A549 (cell line): ENCODE measurements at regions not wholly inside any gene's neighbourhood (a gene's known extent, or its start where the extent isn't known, plus 50 kb on each side); places are given as distances from the start of the nearest gene placed in this dataset.

Experiments
- ATAC-seq, 2 experiments: fragments of 200-7000 bp in 1 of 2; fragments of >200 bp in 1 of 2; cut with Nextera tagmentation in 1 of 2; cut with Tn5 transposase in 1 of 2; 3 replicates each; pipeline versions ENCODE4 v1.8.0 to v1.9.1; 2018 to 2020; ENCODE audit warnings: mild to moderate bottlenecking in 1 of 2, moderate library complexity in 1 of 2
- CTCF ChIA-PET: fragments of 300-600 bp; sonication (Branson Sonifier 250); formaldehyde crosslinking; extraction: SDS; loops from one replicate; lab custom pipeline; 2021; ENCODE audit warnings: antibody characterized with exemption, inconsistent platforms; lab: Yijun Ruan, JAX
- POLR2A ChIA-PET: fragments of 350-600 bp; formaldehyde crosslinking; extraction: SDS; loops from one replicate; lab custom pipeline; 2021; ENCODE audit warnings: antibody characterized with exemption, inconsistent platforms; lab: Yijun Ruan, JAX
- DNase-seq, 2 experiments: peaks; one replicate each; pipeline versions ENCODE4 v3.0.0 to v3.0.0-alpha.2; 2011 to 2016; ENCODE audit warnings: low read depth in 1 of 2, low spot score in 1 of 2
- FAIRE-seq: peaks from 2 replicates; lab custom pipeline; 2011; peaks lifted over from hg19 to GRCh38; lab: Jason Lieb, UNC
- H3K27ac ChIP-seq, 2 experiments: fragments of >200 bp; sonication (Bioruptor Twin); formaldehyde crosslinking; 3 replicates each; pipeline ENCODE4 v1.5.1; 2016 to 2017
- H3K4me1 ChIP-seq: fragments of >200 bp; sonication (Bioruptor Twin); formaldehyde crosslinking; 3 replicates; pipeline ENCODE4 v1.6.1; 2016
- H3K4me2 ChIP-seq: fragments of >200 bp; sonication (Bioruptor Twin); formaldehyde crosslinking; 3 replicates; pipeline ENCODE4 v1.6.1; 2016
- H3K4me3 ChIP-seq: fragments of >200 bp; sonication (Bioruptor Twin); formaldehyde crosslinking; 3 replicates; pipeline ENCODE4 v1.5.1; 2016
- H3K9me3 ChIP-seq: fragments of >200 bp; sonication (Bioruptor Twin); formaldehyde crosslinking; 3 replicates; pipeline ENCODE4 v1.6.1; 2016
- BCL3 ChIP-seq: fragments of >200 bp; sonication (Bioruptor Twin); formaldehyde crosslinking; IDR thresholded peaks from 3 replicates; pipeline ENCODE4 v1.6.1; 2016
- CEBPB ChIP-seq, 2 experiments: fragments of >200 bp in 1 of 2; sonication (Bioruptor Twin) in 1 of 2; formaldehyde crosslinking in 1 of 2; IDR thresholded peaks; 2 replicates each; pipeline ENCODE4 v1.6.1; 2012 to 2016
- CHD2 ChIP-seq: fragments of 150-350 bp; IDR thresholded peaks from 2 replicates; pipeline ENCODE4 v1.6.1; 2014; ENCODE audit warnings: low read length; ENCODE audit not compliant: partially characterized antibody
- CTCF ChIP-seq: fragments of >200 bp; sonication (Bioruptor Twin); formaldehyde crosslinking; IDR thresholded peaks from 3 replicates; pipeline ENCODE4 v1.5.1; 2016
- E2F6 ChIP-seq: IDR thresholded peaks from 2 replicates; pipeline ENCODE4 v1.6.1; 2012; ENCODE audit warnings: low read depth, borderline replicate concordance
- EHF ChIP-seq: fragments of 250-450 bp; sonication (Bioruptor Pico); IDR thresholded peaks from 2 replicates; pipeline ENCODE4 v1.5.0; 2020; ENCODE audit warnings: mild to moderate bottlenecking
- EHMT2 ChIP-seq: fragments of 200-600 bp; sonication (generic); IDR thresholded peaks from 2 replicates; pipeline ENCODE4 v1.6.1; 2016; ENCODE audit warnings: antibody characterized with exemption, low read depth, mild to moderate bottlenecking, moderate library complexity
- FOSB ChIP-seq: fragments of 250-450 bp; sonication (Bioruptor Pico); IDR thresholded peaks from 2 replicates; pipeline ENCODE4 v1.5.0; 2020; ENCODE audit warnings: mild to moderate bottlenecking, moderate library complexity
- FOSL2 ChIP-seq, 2 experiments: fragments of 450-650 bp in 1 of 2; fragments of >200 bp in 1 of 2; sonication (Bioruptor Twin) in 1 of 2; formaldehyde crosslinking; IDR thresholded peaks; 2 replicates each; pipeline versions ENCODE4 v1.5.0 to v1.6.1; 2016 to 2020; ENCODE audit warnings: mild to moderate bottlenecking in 1 of 2, moderate library complexity in 1 of 2
- FOXS1 ChIP-seq: fragments of 250-450 bp; sonication (Bioruptor Pico); IDR thresholded peaks from 2 replicates; pipeline ENCODE4 v1.5.0; 2020; ENCODE audit warnings: mild to moderate bottlenecking, moderate library complexity
- HMGXB4 ChIP-seq: fragments of 250-450 bp; sonication (Bioruptor Pico); IDR thresholded peaks from 2 replicates; pipeline ENCODE4 v1.5.0; 2021; ENCODE audit warnings: mild to moderate bottlenecking, moderate library complexity, borderline replicate concordance
- HOXB13 ChIP-seq: fragments of 250-450 bp; sonication (Bioruptor Pico); IDR thresholded peaks from 2 replicates; pipeline ENCODE4 v1.5.0; 2020; ENCODE audit warnings: low read depth, mild to moderate bottlenecking, moderate library complexity
- HOXB5 ChIP-seq: fragments of 250-450 bp; sonication (Bioruptor Pico); IDR thresholded peaks from 2 replicates; pipeline ENCODE4 v1.5.0; 2020; ENCODE audit warnings: mild to moderate bottlenecking, moderate library complexity
- JUN ChIP-seq, 2 experiments: fragments of >200 bp; sonication (Bioruptor Twin); formaldehyde crosslinking; IDR thresholded peaks; 2 replicates in 1 of 2; 3 replicates in 1 of 2; pipeline ENCODE4 v1.6.1; 2016 to 2017
- KDM1A ChIP-seq: fragments of 200-600 bp; sonication (generic); IDR thresholded peaks from 2 replicates; pipeline ENCODE4 v1.6.1; 2016; ENCODE audit warnings: low read depth, mild to moderate bottlenecking
- KDM5A ChIP-seq: fragments of 200-600 bp; sonication (generic); IDR thresholded peaks from 2 replicates; pipeline ENCODE4 v1.6.1; 2016; ENCODE audit warnings: antibody characterized with exemption, mild to moderate bottlenecking
- MAFK ChIP-seq: fragments of 450-650 bp; IDR thresholded peaks from 2 replicates; pipeline ENCODE4 v1.6.1; 2014; ENCODE audit not compliant: partially characterized antibody
- MAZ ChIP-seq: fragments of 150-350 bp; IDR thresholded peaks from 2 replicates; pipeline ENCODE4 v1.6.1; 2014; ENCODE audit warnings: antibody characterized with exemption, low read depth, low read length, borderline replicate concordance
- MYC ChIP-seq: IDR thresholded peaks from 2 replicates; pipeline ENCODE4 v1.6.1; 2012; ENCODE audit warnings: mild to moderate bottlenecking, inconsistent platforms, low read length, improper control_type of control experiment, borderline replicate concordance
- NFE2L2 ChIP-seq: fragments of 150-350 bp; conservative IDR thresholded peaks from 2 replicates; pipeline ENCODE4 v1.6.1; 2014; ENCODE audit warnings: low read length
- NPAS2 ChIP-seq: fragments of 250-450 bp; sonication (Bioruptor Pico); IDR thresholded peaks from 2 replicates; pipeline ENCODE4 v1.8.0; 2022; ENCODE audit warnings: mild to moderate bottlenecking, moderate library complexity, borderline replicate concordance
- NR3C1 ChIP-seq: fragments of >200 bp; sonication (Bioruptor Twin); formaldehyde crosslinking; IDR thresholded peaks from 3 replicates; pipeline ENCODE4 v1.6.1; 2017
- PBX3 ChIP-seq: IDR thresholded peaks from 2 replicates; pipeline ENCODE4 v1.6.1; 2012
- POLR2A ChIP-seq: IDR thresholded peaks from 2 replicates; pipeline ENCODE4 v1.6.1; 2012; ENCODE audit warnings: mild to moderate bottlenecking, low read length
- RCOR1 ChIP-seq: fragments of 150-350 bp; IDR thresholded peaks from 2 replicates; pipeline ENCODE4 v1.6.1; 2014; ENCODE audit warnings: antibody characterized with exemption, low read length, low read depth
- SREBF2 ChIP-seq: fragments of 450-650 bp; IDR thresholded peaks from 2 replicates; pipeline ENCODE4 v1.6.1; 2014; ENCODE audit warnings: mild to moderate bottlenecking, moderate library complexity
- TFCP2L1 ChIP-seq: fragments of 250-450 bp; sonication (Bioruptor Pico); IDR thresholded peaks from 2 replicates; pipeline ENCODE4 v1.5.0; 2021; ENCODE audit warnings: mild to moderate bottlenecking
- TP53 ChIP-seq: fragments of 250-450 bp; sonication (Bioruptor Pico); IDR thresholded peaks from 2 replicates; pipeline ENCODE4 v1.5.0; 2021; ENCODE audit warnings: mild to moderate bottlenecking, moderate library complexity
- USF2 ChIP-seq: fragments of 450-650 bp; IDR thresholded peaks from 2 replicates; pipeline ENCODE4 v1.6.1; 2014; ENCODE audit warnings: antibody characterized with exemption
- ZSCAN20 ChIP-seq: fragments of 250-450 bp; sonication (Bioruptor Pico); IDR thresholded peaks from 2 replicates; pipeline ENCODE4 v1.8.0; 2022; ENCODE audit warnings: mild to moderate bottlenecking, moderate library complexity
- WGBS: methylation state at CpG from one replicate; pipeline ENCODE4 v1.1.6; 2017; ENCODE audit errors: missing lambda C conversion rate; 5-methylcytosine and 5-hydroxymethylcytosine counted together

- no peak for TF ChIP-seq HMGXB4
- no peak for TF ChIP-seq POLR2A
- TF ChIP-seq NR3C1 = no peak
- TF ChIP-seq MYC = no peak
- TF ChIP-seq NFE2L2 = no peak
- TF ChIP-seq RCOR1 = no peak
- TF ChIP-seq CEBPB (IDR thresholded peaks at IDR 0.05) = no peak
- TF ChIP-seq HOXB5 (CRISPR knock-in tag) = no peak
- no peak for TF ChIP-seq EHF (CRISPR knock-in tag)
- no peak for TF ChIP-seq HOXB13 (CRISPR knock-in tag)
- TF ChIP-seq KDM5A = no peak
- TF ChIP-seq FOSL2 (IDR thresholded peaks at IDR 0.05) = no peak
- TF ChIP-seq FOSL2 (CRISPR knock-in tag; IDR thresholded peaks at IDR 0.05) = no peak
- no peak for TF ChIP-seq PBX3
- TF ChIP-seq TFCP2L1 = no peak
- no peak for TF ChIP-seq CHD2
- Histone ChIP-seq H3K27ac (no peak overlapping the region), H3K9me3 (no peaks in the 10 kb centered on the region), H3K4me1 (no peaks in the 10 kb centered on the region), H3K4me3 (no peak overlapping the region), H3K4me2 (no peak overlapping the region)
- WGBS = 51% methylated on average over 3 of the region's 3 CpGs
- ChIA-PET POLR2A (no interaction called here), CTCF (no interaction called here)
- FAIRE-seq (no peak), DNase-seq (no peak), ATAC-seq (no peak)
Measured at GRCh38 chr10:2974083-2974482, 93.3 kb upstream of the PFKP start.

- no peak for FAIRE-seq
- 76% methylated on average over 8 of the region's 8 CpGs for WGBS
- CTCF ChIA-PET = interaction anchor here (1.3 to 1.7 kb wide), 2 partner anchors 44 to 71 kb away, joined by 3 to 7 read pairs; no protein-coding TSS in a partner anchor
- no peak overlapping the region for H3K4me2 ChIP-seq
- no peak for TF ChIP-seq FOXS1
- no peak for TF ChIP-seq CEBPB (IDR thresholded peaks at IDR 0.05)
- TF ChIP-seq HOXB5 (CRISPR knock-in tag) = no peak
- no peak for TF ChIP-seq CHD2
- TF ChIP-seq NPAS2 = no peak
- TF ChIP-seq MAZ = no peak
- TF ChIP-seq FOSB (CRISPR knock-in tag) = no peak
- no peak for TF ChIP-seq KDM5A
- no peak for TF ChIP-seq TP53 (CRISPR knock-in tag)
- TF ChIP-seq, all 56 proteins: peak for 0
- Histone ChIP-seq H3K4me1 (no peaks in the 10 kb centered on the region), H3K9me3 (no peaks in the 10 kb centered on the region), H3K4me3 (no peak overlapping the region), H3K27ac (no peak overlapping the region)
- ATAC-seq (no peak), DNase-seq (no peak)
- POLR2A ChIA-PET = no interaction called here
Measured at GRCh38 chr10:2972810-2973209, 94.5 kb upstream of the PFKP start.

- H3K4me1 ChIP-seq = no peaks in the 10 kb centered on the region
- DNase-seq (no peak), FAIRE-seq (no peak), ATAC-seq (no peak)
- H3K9me3 ChIP-seq = no peaks in the 10 kb centered on the region
- CTCF ChIA-PET = interaction anchor here (1.3 to 1.7 kb wide), 2 partner anchors 44 to 72 kb away, joined by 3 to 7 read pairs; no protein-coding TSS in a partner anchor
- POLR2A ChIA-PET = no interaction called here
- H3K4me2 ChIP-seq = no peak overlapping the region
- H3K4me3 ChIP-seq = no peak overlapping the region
- no peak overlapping the region for H3K27ac ChIP-seq
- WGBS = 71% methylated on average over 7 of the region's 7 CpGs
- TF ChIP-seq FOSL2 (IDR thresholded peaks at IDR 0.05) (no peak), FOSL2 (CRISPR knock-in tag; IDR thresholded peaks at IDR 0.05) (no peak), EHF (CRISPR knock-in tag) (no peak), CTCF (no peak), MAZ (no peak), MAFK (no peak), KDM1A (no peak), ZSCAN20 (CRISPR knock-in tag) (no peak), JUN (IDR thresholded peaks at IDR 0.05) (no peak), BCL3 (no peak), SREBF2 (no peak), USF2 (no peak), E2F6 (no peak), NR3C1 (no peak), EHMT2 (no peak)
Measured at GRCh38 chr10:2972216-2972615, 95.1 kb upstream of the PFKP start.
